Esophagus muscularis mucosa (tissue), 4 donors: ENCODE measurements at regions not wholly inside any gene's neighbourhood (a gene's known extent, or its start where the extent isn't known, plus 50 kb on each side); places are given as distances from the start of the nearest gene placed in this dataset.
"Not testable (repeated sequence)": the region's sequence is repeated elsewhere in the genome, so short reads cannot be mapped to it uniquely, and the experiment has no call there.

Experiments
- DNase-seq: peaks from one replicate; pipeline ENCODE4 v3.0.0-alpha.2; 2017; ENCODE audit errors: extremely low spot score
- H3K27ac ChIP-seq, 4 donors: fragments of 200-600 bp; sonication (generic); replicated peaks in 1 of 4; 1 replicate in 3 of 4; 2 replicates in 1 of 4; pipeline ENCODE4 v1.5.1; 2016 to 2019; ENCODE audit warnings: mild to moderate bottlenecking in 1 of 4
- H3K27me3 ChIP-seq, 4 donors: fragments of 200-600 bp; sonication (generic); one replicate each; pipeline versions ENCODE4 v1.5.1 to v1.6.0; 2016 to 2019
- H3K36me3 ChIP-seq, 4 donors: fragments of 200-600 bp; sonication (generic); one replicate each; pipeline ENCODE4 v1.5.1; 2016 to 2019
- H3K4me1 ChIP-seq, 4 donors: fragments of 200-600 bp; sonication (generic); one replicate each; pipeline ENCODE4 v1.5.1; 2016 to 2019
- H3K4me3 ChIP-seq, 4 donors: fragments of 200-600 bp; sonication (generic); 1 replicate in 2 of 4; 2 replicates in 2 of 4; pipeline ENCODE4 v1.5.1; 2016 to 2019; ENCODE audit warnings: mild to moderate bottlenecking in 4 of 4, moderate library complexity in 1 of 4
- H3K9me3 ChIP-seq, 4 donors: fragments of 200-600 bp; sonication (generic); 1 replicate in 3 of 4; 2 replicates in 1 of 4; pipeline ENCODE4 v1.5.1; 2016 to 2019
- EP300 ChIP-seq: sonication (generic); formaldehyde crosslinking; IDR thresholded peaks from one replicate; pipeline ENCODE4 v1.6.1; 2017; ENCODE audit warnings: antibody characterized with exemption
- POLR2A ChIP-seq: fragments of 450-650 bp; IDR thresholded peaks from one replicate; pipeline ENCODE4 v1.6.1; 2017; ENCODE audit warnings: antibody characterized with exemption, moderate library complexity, mild to moderate bottlenecking, low read depth
- POLR2AphosphoS5 ChIP-seq, 2 donors: sonication (generic); formaldehyde crosslinking; IDR thresholded peaks; one replicate each; pipeline ENCODE4 v1.6.1; 2017; ENCODE audit warnings: antibody characterized with exemption in 2 of 2
- WGBS: methylation state at CpG from one replicate; pipeline ENCODE4 v1.1.5; 2018; 5-methylcytosine and 5-hydroxymethylcytosine counted together
- intact Hi-C: fragments of 100-400 bp; cut with DNase I; formaldehyde crosslinking; loops from one replicate; pipeline ENCODE4 v1.15.1; 2023
- TF ChIP-seq, protein P1 (sequence below), 3 experiments: fragments of 200-600 bp in 2 of 3; fragments of 450-650 bp in 1 of 3; sonication (generic) in 2 of 3; IDR thresholded peaks; one replicate each; pipeline ENCODE4 v1.5.1; 2017 to 2019; ENCODE audit warnings: antibody characterized with exemption in 3 of 3, mild to moderate bottlenecking in 2 of 3, moderate library complexity in 1 of 3

- Histone ChIP-seq H3K36me3 (no peaks in the 10 kb centered on the region), H3K27me3 (no peaks in the 10 kb centered on the region), H3K4me1 (peaks cover 14 to 70% (median 46%) of the 10 kb centered on the region in 4 donors), H3K9me3 (no peaks in the 10 kb centered on the region), H3K27ac (peak overlapping the region; percentile 81 to 85 (median 83)), H3K4me3 (no peak overlapping the region)
- DNase-seq, result no peak
- intact Hi-C loops, result no loop called here
- whole genome bisulfite sequencing, result 83% methylated on average over 7 of the region's 7 CpGs
- TF ChIP-seq POLR2A (no peak), POLR2AphosphoS5 (IDR thresholded peaks at IDR 0.05) (peak in 1 of 2 donors; percentile 35)
Observed at GRCh38 chr6:137805622-137806021, 61.4 kb upstream of the TNFAIP3 start.

DNA sequence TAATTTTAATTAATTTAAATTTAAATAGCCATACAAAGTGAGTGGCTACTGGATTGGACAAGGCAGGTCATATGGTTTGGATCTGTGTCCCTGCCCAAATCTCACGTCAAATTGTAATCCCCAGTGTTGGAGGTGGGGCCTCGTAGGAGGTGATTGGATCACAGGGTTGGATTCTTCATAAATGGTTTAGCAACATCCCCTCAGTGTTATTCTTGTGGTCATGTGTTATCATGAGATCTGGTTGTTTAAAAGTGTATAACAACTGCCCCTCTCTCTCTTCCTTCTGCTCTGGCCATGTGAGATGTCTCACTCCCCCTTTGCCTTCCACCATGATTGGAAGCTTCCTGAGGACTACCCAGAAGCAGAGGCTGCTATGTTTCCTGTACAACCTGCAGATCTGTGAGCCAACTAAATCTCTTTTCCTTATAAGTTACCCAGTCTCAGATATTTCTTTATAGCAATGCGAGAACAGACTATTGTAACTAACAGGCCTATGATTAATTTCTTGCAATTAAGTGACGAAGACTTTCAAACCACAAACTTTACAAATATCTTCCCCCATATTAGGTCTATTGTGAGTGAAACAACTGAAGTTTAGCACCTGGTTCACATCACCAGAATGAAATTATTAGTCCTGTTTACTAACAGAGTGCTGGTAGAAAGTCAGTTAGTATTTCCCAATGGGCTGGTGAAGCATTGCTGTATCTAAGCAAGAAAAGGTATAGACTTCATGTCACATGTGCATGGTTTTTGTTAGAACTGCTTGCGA lies 60.0 kb upstream of the TNFAIP3 start:
- H3K27ac ChIP-seq, result peak overlapping the region in 1 of 4 donors; percentile 81
- intact Hi-C loops, result no loop called here
- no peak for DNase-seq
- no peaks in the 10 kb centered on the region for H3K9me3 ChIP-seq
- 92% methylated on average over 5 of the region's 5 CpGs for WGBS
- H3K4me3 ChIP-seq, result no peak overlapping the region
- TF ChIP-seq POLR2A, result no peak
- TF ChIP-seq EP300, result no peak
- TF ChIP-seq, protein P1, sequence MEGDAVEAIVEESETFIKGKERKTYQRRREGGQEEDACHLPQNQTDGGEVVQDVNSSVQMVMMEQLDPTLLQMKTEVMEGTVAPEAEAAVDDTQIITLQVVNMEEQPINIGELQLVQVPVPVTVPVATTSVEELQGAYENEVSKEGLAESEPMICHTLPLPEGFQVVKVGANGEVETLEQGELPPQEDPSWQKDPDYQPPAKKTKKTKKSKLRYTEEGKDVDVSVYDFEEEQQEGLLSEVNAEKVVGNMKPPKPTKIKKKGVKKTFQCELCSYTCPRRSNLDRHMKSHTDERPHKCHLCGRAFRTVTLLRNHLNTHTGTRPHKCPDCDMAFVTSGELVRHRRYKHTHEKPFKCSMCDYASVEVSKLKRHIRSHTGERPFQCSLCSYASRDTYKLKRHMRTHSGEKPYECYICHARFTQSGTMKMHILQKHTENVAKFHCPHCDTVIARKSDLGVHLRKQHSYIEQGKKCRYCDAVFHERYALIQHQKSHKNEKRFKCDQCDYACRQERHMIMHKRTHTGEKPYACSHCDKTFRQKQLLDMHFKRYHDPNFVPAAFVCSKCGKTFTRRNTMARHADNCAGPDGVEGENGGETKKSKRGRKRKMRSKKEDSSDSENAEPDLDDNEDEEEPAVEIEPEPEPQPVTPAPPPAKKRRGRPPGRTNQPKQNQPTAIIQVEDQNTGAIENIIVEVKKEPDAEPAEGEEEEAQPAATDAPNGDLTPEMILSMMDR (IDR thresholded peaks at IDR 0.05), result no peak
- no peak for TF ChIP-seq POLR2AphosphoS5 (IDR thresholded peaks at IDR 0.05)
- H3K36me3 ChIP-seq, result no peaks in the 10 kb centered on the region
- H3K27me3 ChIP-seq, result no peaks in the 10 kb centered on the region
- H3K4me1 ChIP-seq, result peaks cover 14 to 66% (median 56%) of the 10 kb centered on the region in 4 donors

GRCh38 chr6:137808191-137808590 lies 58.9 kb upstream of the TNFAIP3 start:
- Histone ChIP-seq H3K4me1 (peaks cover 14 to 66% (median 57%) of the 10 kb centered on the region in 4 donors), H3K36me3 (no peaks in the 10 kb centered on the region), H3K27me3 (no peaks in the 10 kb centered on the region), H3K9me3 (no peaks in the 10 kb centered on the region), H3K4me3 (no peak overlapping the region), H3K27ac (no peak overlapping the region)
- intact Hi-C loops, result no loop called here
- TF ChIP-seq EP300 (no peak), POLR2AphosphoS5 (IDR thresholded peaks at IDR 0.05) (no peak), POLR2A (no peak)
- TF ChIP-seq, protein P1 (IDR thresholded peaks at IDR 0.05), result no peak
- no peak for DNase-seq

- peaks cover 14 to 62% (median 52%) of the 10 kb centered on the region in 4 donors for H3K4me1 ChIP-seq
- intact Hi-C loops, result no loop called here
- WGBS, result 90% methylated on average over 4 of the region's 7 CpGs
- no peaks in the 10 kb centered on the region for H3K36me3 ChIP-seq
- DNase-seq, result no peak
- peak overlapping the region in 2 of 4 donors; percentile 5 to 19 for H3K27ac ChIP-seq
- TF ChIP-seq EP300, result no peak
- no peaks in the 10 kb centered on the region for H3K27me3 ChIP-seq
- H3K4me3 ChIP-seq, result no peak overlapping the region
- H3K9me3 ChIP-seq, result no peaks in the 10 kb centered on the region
Observed at GRCh38 chr6:137808836-137809315, 58.2 kb upstream of the TNFAIP3 start.

DNA sequence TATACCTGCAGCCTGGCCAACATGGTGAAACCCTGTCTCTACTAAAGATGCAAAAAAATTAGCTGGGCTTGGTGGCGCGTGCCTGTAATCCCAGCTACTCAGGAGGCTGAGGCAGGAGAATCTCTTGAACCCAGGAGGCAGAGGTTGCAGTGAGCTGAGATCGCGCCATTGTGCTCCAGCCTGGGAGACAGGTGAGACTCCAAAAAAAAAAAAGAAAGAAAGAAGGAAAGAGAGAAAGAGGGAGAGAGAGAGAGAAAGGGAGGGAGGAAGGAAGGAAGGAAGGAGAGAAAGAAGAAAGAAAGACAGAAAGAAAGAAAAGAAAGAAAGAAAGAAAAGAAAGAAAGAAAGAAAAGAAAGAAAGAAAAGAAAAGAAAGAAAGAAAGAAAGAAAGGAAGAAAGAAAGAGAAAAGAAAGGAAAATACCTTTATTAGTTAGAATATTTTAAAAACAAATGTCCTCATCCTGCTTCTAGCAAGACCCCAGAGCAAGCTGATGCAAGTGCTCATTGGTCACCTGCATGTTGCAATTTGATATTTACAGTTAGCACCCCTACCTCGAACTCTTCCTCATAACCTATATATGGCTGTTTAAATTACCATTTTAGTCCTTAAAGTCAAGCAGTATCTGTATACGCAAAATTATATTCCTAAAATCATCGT lies 57.0 kb upstream of the TNFAIP3 start:
- H3K4me3 ChIP-seq, H3K27ac ChIP-seq, DNase-seq, H3K9me3 ChIP-seq, intact Hi-C loops, H3K36me3 ChIP-seq, H3K27me3 ChIP-seq: not testable (repeated sequence)
- 82% methylated on average over 7 of the region's 7 CpGs for WGBS
- peaks cover 3 to 52% (median 40%) of the 10 kb centered on the region in 4 donors for H3K4me1 ChIP-seq

DNA sequence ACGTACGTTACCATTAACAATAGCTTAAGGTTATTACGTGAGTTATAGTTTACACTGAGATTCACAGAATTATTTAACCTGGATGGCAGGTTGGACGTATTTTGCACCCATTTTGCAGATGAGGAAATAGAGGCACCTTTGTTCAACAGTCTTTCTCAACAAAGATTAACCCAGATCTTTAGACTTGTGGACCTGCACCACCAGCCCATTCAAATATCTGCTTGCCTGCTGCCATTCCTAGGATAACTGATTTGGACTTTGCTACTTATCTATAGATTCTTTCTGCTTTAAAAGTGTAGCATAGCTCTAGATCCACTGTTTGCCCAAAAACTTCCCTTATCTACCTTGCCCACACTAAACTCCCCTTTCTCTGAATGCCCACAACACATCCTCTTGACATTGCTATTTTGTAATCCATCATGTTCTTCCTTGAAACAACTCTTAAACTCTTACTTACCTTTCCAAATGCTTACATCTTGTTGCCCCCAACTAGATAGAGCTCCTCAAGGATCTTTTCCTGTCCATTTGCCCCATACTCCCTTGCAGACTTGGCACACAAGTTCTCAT lies 56.4 kb upstream of the TNFAIP3 start:
- H3K27ac ChIP-seq, result peak overlapping the region in 2 of 4 donors; percentile 36 to 50
- no peak for DNase-seq
- peaks cover 0 to 47% (median 34%) of the 10 kb centered on the region in 4 donors for H3K4me1 ChIP-seq
- WGBS, result 95% methylated on average over 4 of the region's 4 CpGs
- intact Hi-C loops, result no loop called here
- no peaks in the 10 kb centered on the region for H3K27me3 ChIP-seq
- H3K36me3 ChIP-seq, result no peaks in the 10 kb centered on the region
- no peaks in the 10 kb centered on the region for H3K9me3 ChIP-seq
- no peak for TF ChIP-seq POLR2AphosphoS5 (IDR thresholded peaks at IDR 0.05)
- no peak for TF ChIP-seq POLR2A
- TF ChIP-seq EP300, result no peak
- TF ChIP-seq, protein P1 (IDR thresholded peaks at IDR 0.05), result no peak
- H3K4me3 ChIP-seq, result no peak overlapping the region
